Tibial nerve (tissue), 4 donors: ENCODE measurements at regions not wholly inside any gene's neighbourhood (a gene's known extent, or its start where the extent isn't known, plus 50 kb on each side); places are given as distances from the start of the nearest gene placed in this dataset.

Experiments
- CTCF ChIP-seq, 5 experiments: fragments of 200-600 bp in 3 of 5; fragments of 450-650 bp in 2 of 5; sonication (generic) in 3 of 5; IDR thresholded peaks; one replicate each; pipeline ENCODE4 v1.5.1; 2016 to 2019; ENCODE audit warnings: antibody characterized with exemption in 5 of 5, mild to moderate bottlenecking in 3 of 5, moderate library complexity in 2 of 5
- EP300 ChIP-seq, 2 donors: sonication (generic); formaldehyde crosslinking; IDR thresholded peaks; one replicate each; pipeline ENCODE4 v1.6.1; 2017; ENCODE audit warnings: antibody characterized with exemption in 2 of 2, mild to moderate bottlenecking in 1 of 2
- POLR2A ChIP-seq, 2 donors: fragments of 450-650 bp; IDR thresholded peaks; one replicate each; pipeline ENCODE4 v1.6.1; 2017; ENCODE audit warnings: antibody characterized with exemption in 2 of 2, mild to moderate bottlenecking in 2 of 2, moderate library complexity in 2 of 2

- no peak for TF ChIP-seq POLR2A (IDR thresholded peaks at IDR 0.05)
- no peak for TF ChIP-seq CTCF (IDR thresholded peaks at IDR 0.05)
- no peak for TF ChIP-seq EP300 (IDR thresholded peaks at IDR 0.05)
Observed at GRCh38 chr4:96744676-96745075, 904.8 kb downstream of the PDHA2 start.
